Fibroblast of lung (primary cell): ENCODE measurements at regions not wholly inside any gene's neighbourhood (a gene's known extent, or its start where the extent isn't known, plus 50 kb on each side); places are given as distances from the start of the nearest gene placed in this dataset.

Experiments
- EZH2 ChIP-seq: IDR thresholded peaks from 2 replicates; pipeline ENCODE4 v1.5.1; 2012; ENCODE audit warnings: low read length, control low read depth, mild to moderate bottlenecking; ENCODE audit errors: missing control alignments
- TF ChIP-seq, protein P1 (sequence below), 2 donors: IDR thresholded peaks in 1 of 2; conservative IDR thresholded peaks in 1 of 2; 1 replicate in 1 of 2; 2 replicates in 1 of 2; pipeline ENCODE4 v1.5.1; 2011 to 2012; ENCODE audit warnings: low read length in 2 of 2, control low read depth in 1 of 2, inconsistent platforms in 1 of 2, low read depth in 1 of 2, mild to moderate bottlenecking in 1 of 2

DNA sequence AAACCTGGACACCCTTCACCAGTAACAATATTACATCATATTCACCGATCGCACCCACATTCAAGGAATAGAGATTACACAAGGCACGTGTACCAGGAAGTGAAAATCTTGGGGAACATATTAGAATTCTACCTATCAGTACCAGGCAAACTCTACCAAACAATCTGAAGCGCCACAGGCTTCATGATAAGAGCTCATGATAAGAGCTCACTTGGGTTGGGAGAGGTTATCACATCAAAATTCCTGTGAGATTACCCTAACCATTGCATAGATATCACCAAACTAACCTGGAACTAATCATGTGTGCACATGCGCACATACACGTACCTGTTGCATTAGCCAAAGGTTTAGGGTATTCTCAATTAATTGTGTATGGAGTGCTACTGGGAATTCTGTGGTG, 1861.3 kb downstream of the PCDH9 start:
- TF ChIP-seq, protein P1, sequence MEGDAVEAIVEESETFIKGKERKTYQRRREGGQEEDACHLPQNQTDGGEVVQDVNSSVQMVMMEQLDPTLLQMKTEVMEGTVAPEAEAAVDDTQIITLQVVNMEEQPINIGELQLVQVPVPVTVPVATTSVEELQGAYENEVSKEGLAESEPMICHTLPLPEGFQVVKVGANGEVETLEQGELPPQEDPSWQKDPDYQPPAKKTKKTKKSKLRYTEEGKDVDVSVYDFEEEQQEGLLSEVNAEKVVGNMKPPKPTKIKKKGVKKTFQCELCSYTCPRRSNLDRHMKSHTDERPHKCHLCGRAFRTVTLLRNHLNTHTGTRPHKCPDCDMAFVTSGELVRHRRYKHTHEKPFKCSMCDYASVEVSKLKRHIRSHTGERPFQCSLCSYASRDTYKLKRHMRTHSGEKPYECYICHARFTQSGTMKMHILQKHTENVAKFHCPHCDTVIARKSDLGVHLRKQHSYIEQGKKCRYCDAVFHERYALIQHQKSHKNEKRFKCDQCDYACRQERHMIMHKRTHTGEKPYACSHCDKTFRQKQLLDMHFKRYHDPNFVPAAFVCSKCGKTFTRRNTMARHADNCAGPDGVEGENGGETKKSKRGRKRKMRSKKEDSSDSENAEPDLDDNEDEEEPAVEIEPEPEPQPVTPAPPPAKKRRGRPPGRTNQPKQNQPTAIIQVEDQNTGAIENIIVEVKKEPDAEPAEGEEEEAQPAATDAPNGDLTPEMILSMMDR (conservative IDR thresholded peaks at IDR 0.05 in 1 of 2, IDR thresholded peaks at IDR 0.05 in 1 of 2; ENCODE audit: low read depth in 1 of 2, low read length in 2 of 2) = no peak
- no peak for TF ChIP-seq EZH2
